WI38 (cell line): ENCODE measurements at regions not wholly inside any gene's neighbourhood (a gene's known extent, or its start where the extent isn't known, plus 50 kb on each side); places are given as distances from the start of the nearest gene placed in this dataset.

Experiments used
- H3K4me3 ChIP-seq: 2 replicates; pipeline ENCODE4 v1.5.1; 2011; ENCODE audit warnings: low read depth, mild to moderate bottlenecking, control low read depth, low read length
- TF ChIP-seq, protein P1 (sequence below): IDR thresholded peaks from 2 replicates; pipeline ENCODE4 v1.5.1; 2012; ENCODE audit warnings: low read depth, mild to moderate bottlenecking, control low read depth, low read length

DNA sequence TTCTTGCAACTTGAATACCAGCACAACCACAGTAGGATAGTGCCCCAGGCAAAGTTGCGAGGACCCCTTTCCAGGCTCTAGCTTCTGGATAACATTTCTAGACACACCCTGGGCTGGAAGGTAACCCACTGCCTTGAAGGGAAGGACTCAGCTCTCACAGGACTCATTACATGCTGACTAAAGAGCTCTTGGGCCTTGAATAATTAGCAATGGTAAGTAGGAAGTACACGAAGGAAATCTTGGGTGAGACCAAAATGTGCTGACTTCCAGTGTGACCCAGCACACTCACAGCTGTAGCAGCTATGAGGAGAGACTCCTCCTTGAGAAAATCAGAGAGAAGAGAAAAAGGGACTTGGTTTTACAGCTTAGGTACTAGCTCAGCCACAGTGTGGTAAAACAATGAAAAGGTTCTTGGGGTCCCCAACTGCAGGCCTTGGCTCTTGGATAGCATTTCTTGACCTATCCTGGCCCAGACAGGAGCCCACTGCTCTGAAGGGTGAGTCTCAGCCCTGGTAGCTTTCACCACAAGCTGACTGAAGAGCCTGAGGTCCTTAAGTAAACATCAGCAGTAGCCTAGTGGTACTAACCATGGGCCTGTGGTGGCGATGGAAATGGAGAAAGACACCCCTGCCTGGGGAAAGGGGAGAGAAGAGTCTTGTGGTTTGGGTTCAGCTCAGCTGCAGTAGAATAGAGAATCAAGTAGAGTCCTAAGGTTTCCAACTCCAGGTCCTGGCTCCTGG is 621.7 kb downstream of the SEMA5A start:
- no peak overlapping the region for H3K4me3 ChIP-seq
- TF ChIP-seq, protein P1, sequence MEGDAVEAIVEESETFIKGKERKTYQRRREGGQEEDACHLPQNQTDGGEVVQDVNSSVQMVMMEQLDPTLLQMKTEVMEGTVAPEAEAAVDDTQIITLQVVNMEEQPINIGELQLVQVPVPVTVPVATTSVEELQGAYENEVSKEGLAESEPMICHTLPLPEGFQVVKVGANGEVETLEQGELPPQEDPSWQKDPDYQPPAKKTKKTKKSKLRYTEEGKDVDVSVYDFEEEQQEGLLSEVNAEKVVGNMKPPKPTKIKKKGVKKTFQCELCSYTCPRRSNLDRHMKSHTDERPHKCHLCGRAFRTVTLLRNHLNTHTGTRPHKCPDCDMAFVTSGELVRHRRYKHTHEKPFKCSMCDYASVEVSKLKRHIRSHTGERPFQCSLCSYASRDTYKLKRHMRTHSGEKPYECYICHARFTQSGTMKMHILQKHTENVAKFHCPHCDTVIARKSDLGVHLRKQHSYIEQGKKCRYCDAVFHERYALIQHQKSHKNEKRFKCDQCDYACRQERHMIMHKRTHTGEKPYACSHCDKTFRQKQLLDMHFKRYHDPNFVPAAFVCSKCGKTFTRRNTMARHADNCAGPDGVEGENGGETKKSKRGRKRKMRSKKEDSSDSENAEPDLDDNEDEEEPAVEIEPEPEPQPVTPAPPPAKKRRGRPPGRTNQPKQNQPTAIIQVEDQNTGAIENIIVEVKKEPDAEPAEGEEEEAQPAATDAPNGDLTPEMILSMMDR = no peak

DNA sequence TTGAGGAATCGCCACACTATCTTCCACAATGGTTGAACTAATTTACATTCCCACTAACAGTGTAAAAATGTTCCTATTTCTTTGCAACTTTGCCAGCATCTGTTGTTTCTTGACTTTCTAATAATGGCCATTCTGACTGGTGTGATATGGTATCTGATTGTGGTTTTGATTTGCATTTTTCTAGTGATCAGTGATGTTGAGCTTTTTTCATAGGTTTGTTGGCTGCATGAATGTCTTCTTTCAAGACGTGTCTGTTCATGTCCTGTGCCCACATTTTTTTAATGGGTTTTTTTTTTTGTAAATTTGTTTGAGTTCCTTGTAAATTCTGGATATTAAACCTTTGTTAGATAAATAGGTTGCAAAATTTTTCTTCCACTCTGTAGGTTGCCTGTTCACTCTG is 615.9 kb downstream of the SEMA5A start:
- TF ChIP-seq, protein P1 = no peak
- H3K4me3 ChIP-seq = no peak overlapping the region

DNA sequence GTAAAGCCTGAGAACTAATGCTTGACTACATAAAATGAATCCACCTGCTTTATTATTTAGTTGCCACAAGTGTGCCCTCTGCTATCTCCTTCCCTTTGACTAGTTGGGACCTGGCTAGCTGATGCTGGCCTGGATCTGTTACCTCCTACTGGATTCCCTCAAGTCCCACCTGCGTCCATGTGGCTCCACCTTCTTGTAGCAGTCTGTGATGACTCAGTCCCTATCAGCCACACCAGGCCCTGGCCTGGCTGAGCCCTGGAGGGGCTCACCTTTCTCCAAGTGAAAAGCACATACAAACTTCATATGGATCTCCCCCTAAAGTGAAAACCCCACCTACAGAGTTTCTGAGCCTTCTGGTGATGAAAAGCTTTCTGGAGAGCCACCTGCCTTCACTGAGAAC is 611.4 kb downstream of the SEMA5A start:
- TF ChIP-seq, protein P1 = no peak
- H3K4me3 ChIP-seq = no peak overlapping the region

DNA sequence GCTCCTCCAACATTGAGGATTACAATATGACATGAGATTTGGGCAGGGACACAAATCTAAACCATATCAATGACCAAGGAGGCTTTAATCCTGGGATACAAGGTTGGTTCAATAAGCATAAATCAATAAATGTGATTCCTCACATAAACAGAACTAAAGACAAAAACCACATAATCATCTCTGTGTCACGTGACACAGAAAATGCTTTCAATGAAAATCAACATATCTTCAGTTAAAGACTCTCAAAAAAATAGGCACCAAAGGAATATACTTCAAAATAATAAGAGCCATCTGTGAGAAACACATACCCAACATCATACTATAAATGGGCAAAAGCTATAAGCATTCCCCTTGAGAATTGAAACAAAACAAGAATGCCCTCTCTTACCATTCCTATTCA is 604.9 kb downstream of the SEMA5A start:
- TF ChIP-seq, protein P1 = no peak
- H3K4me3 ChIP-seq = no peak overlapping the region

DNA sequence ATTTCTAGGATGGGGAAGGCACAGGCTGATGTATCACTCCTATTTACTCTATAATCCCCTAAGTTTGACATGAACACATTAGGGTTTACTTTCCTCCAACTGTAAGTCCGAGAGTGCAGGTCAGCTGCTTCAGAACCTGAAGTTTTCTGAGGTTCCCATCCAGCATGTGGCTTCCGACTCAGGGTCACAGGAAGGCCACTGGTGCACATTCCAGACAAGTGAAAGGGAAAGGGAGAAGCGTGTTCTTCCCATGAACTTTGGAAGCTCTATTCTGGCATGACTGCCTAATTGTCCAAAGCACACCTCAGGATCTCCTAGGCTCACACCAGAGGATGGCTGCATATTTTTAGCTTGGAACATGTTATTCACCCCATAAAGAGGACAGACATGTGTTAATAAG is 602.6 kb downstream of the SEMA5A start:
- no peak overlapping the region for H3K4me3 ChIP-seq
- TF ChIP-seq, protein P1 = no peak

DNA sequence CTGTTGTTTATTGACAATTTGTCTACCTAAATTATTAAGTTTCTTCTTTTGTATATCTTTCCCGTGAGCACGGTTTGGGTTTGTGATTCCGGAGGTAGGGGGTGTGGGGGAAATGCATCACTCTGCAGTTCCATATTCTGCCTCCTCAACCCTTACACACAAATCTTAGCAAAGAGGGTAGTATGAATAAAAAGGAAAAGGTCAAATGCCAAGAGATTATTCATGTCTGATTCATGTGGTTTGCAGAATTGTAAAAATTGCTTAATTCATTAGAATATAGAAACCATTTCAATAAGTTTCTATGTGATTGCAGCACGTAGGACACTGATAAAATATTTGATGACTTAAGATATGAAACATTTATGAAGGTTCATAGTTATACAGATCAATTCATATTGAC is 601.9 kb downstream of the SEMA5A start:
- TF ChIP-seq, protein P1 = no peak
- H3K4me3 ChIP-seq = no peak overlapping the region

DNA sequence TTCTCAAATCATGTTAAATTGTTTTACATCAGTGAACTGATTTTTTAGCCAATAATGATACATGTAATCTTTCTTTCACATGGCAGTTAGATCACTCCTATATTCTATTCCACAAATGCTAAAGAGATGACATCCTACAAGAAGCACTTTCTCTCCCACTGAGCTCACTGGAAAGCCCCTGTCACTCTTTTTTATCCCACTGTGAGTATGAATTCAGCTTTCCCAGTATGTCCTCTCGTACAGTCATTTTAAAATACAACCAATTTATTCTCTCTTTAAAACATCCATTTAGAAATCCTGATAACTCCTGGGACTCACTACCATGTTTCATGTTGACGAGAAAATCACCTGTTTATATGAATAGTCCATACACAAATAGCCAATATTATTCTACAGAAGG is 599.9 kb downstream of the SEMA5A start:
- H3K4me3 ChIP-seq = no peak overlapping the region
- TF ChIP-seq, protein P1 = no peak
